ENCODE measurements at regions not wholly inside any gene's neighbourhood (a gene's known extent, or its start where the extent isn't known, plus 50 kb on each side); places are given as distances from the start of the nearest gene placed in this dataset.

- DNase-seq (ENCODE audit: low read depth) = no peak
Observed at GRCh38 chr3:159818399-159818798, 170.2 kb upstream of the IL12A start.

- no peak for DNase-seq (ENCODE audit: low read depth)
Observed at GRCh38 chr3:159818997-159819500, 169.6 kb upstream of the IL12A start.

GRCh38 chr3:159819676-159820075 lies 169.0 kb upstream of the IL12A start:
- DNase-seq (ENCODE audit: low read depth) = no peak

- DNase-seq (ENCODE audit: low read depth) = no peak
Observed at GRCh38 chr3:159821110-159821509, 167.5 kb upstream of the IL12A start.

- no peak for DNase-seq (ENCODE audit: low read depth)
Observed at GRCh38 chr3:159821736-159822135, 166.9 kb upstream of the IL12A start.

GRCh38 chr3:159823780-159824179 lies 164.9 kb upstream of the IL12A start:
- DNase-seq (ENCODE audit: low read depth) = no peak

- no peak for DNase-seq (ENCODE audit: low read depth)
Observed at GRCh38 chr3:159824333-159824732, 164.3 kb upstream of the IL12A start.

GRCh38 chr3:159825216-159825854 lies 163.3 kb upstream of the IL12A start:
- no peak for DNase-seq (ENCODE audit: low read depth)

GRCh38 chr3:159828542-159828943 lies 160.1 kb upstream of the IL12A start:
- no peak for DNase-seq (ENCODE audit: low read depth)

- no peak for DNase-seq (ENCODE audit: low read depth)
Observed at GRCh38 chr3:159829056-159829455, 159.6 kb upstream of the IL12A start.

- DNase-seq (ENCODE audit: low read depth) = no peak
Observed at GRCh38 chr3:159829539-159830227, 159.0 kb upstream of the IL12A start.

- DNase-seq (ENCODE audit: low read depth) = no peak
Observed at GRCh38 chr3:159830523-159831154, 158.0 kb upstream of the IL12A start.

GRCh38 chr3:159831466-159831865 lies 157.2 kb upstream of the IL12A start:
- DNase-seq (ENCODE audit: low read depth) = no peak

GRCh38 chr3:159832024-159832423 lies 156.6 kb upstream of the IL12A start:
- DNase-seq (ENCODE audit: low read depth) = no peak

GRCh38 chr3:159835126-159835525 lies 153.5 kb upstream of the IL12A start:
- no peak for DNase-seq (ENCODE audit: low read depth)

- DNase-seq (ENCODE audit: low read depth) = no peak
Observed at GRCh38 chr3:159837725-159838124, 150.9 kb upstream of the IL12A start.

GRCh38 chr3:159838938-159839337 lies 149.7 kb upstream of the IL12A start:
- no peak for DNase-seq (ENCODE audit: low read depth)

GRCh38 chr3:159839561-159840379 lies 148.9 kb upstream of the IL12A start, which contains the start of gene SCHIP1:
SCHIP1 (plus strand) TSS chr3:159839861.
- no peak for DNase-seq (ENCODE audit: low read depth)

- DNase-seq (ENCODE audit: low read depth) = no peak
Observed at GRCh38 chr3:159840703-159841299, 147.8 kb upstream of the IL12A start.

GRCh38 chr3:159841766-159842165 lies 146.9 kb upstream of the IL12A start:
- no peak for DNase-seq (ENCODE audit: low read depth)

- no peak for DNase-seq (ENCODE audit: low read depth)
Observed at GRCh38 chr3:159843840-159844730, 144.6 kb upstream of the IL12A start.
